CD4-positive, alpha-beta T cell (primary cell): ENCODE measurements at regions not wholly inside any gene's neighbourhood (a gene's known extent, or its start where the extent isn't known, plus 50 kb on each side); places are given as distances from the start of the nearest gene placed in this dataset.

Experiments used
- ATAC-seq: fragments of 200-7000 bp; cut with Tn5 transposase; one replicate; pipeline ENCODE4 v1.10.0; 2022; ENCODE audit warnings: mild to moderate bottlenecking; ENCODE audit not compliant: poor library complexity
- CTCF ChIA-PET: fragments of 350-600 bp; sonication (Branson Sonifier 250); formaldehyde crosslinking; loops from one replicate; lab custom pipeline; 2021; ENCODE audit warnings: antibody characterized with exemption, inconsistent platforms; lab: Charles Lee
- POLR2A ChIA-PET: fragments of 350-600 bp; sonication (Branson Sonifier 250); formaldehyde crosslinking; loops from one replicate; lab custom pipeline; 2021; ENCODE audit warnings: antibody characterized with exemption, inconsistent platforms; lab: Charles Lee
- DNase-seq, 14 experiments: peaks; one replicate each; pipeline ENCODE4 v3.0.0-alpha.2; 2013 to 2020; ENCODE audit warnings: mixed read lengths in 2 of 14
- H3K27ac ChIP-seq, 2 donors: one replicate each; pipeline versions ENCODE4 v1.5.1 to v1.7.0; 2013; ENCODE audit warnings: low read length in 2 of 2, low read depth in 1 of 2, mild to moderate bottlenecking in 1 of 2
- H3K27me3 ChIP-seq, 2 experiments: 1 replicate in 1 of 2; 2 replicates in 1 of 2; pipeline versions ENCODE4 v1.6.1 to v1.7.0; 2013; ENCODE audit warnings: low read length in 2 of 2, control low read depth in 1 of 2, mild to moderate bottlenecking in 1 of 2, moderate library complexity in 1 of 2; ENCODE audit not compliant: insufficient read depth in 2 of 2, control insufficient read depth in 1 of 2
- H3K36me3 ChIP-seq: one replicate; pipeline ENCODE4 v1.6.1; 2013; ENCODE audit warnings: low read length, control low read depth; ENCODE audit not compliant: insufficient read depth
- H3K4me1 ChIP-seq: one replicate; pipeline ENCODE4 v1.6.1; 2013; ENCODE audit warnings: low read length, control low read depth; ENCODE audit not compliant: insufficient read depth
- H3K4me3 ChIP-seq: one replicate; pipeline ENCODE4 v1.5.1; 2013; ENCODE audit warnings: mild to moderate bottlenecking, low read length, moderate library complexity
- H3K9me3 ChIP-seq, 2 experiments: 1 replicate in 1 of 2; 2 replicates in 1 of 2; pipeline versions ENCODE4 v1.6.1 to v1.7.0; 2013; ENCODE audit warnings: low read length in 2 of 2, mild to moderate bottlenecking in 2 of 2, control low read depth in 1 of 2, moderate library complexity in 1 of 2; ENCODE audit not compliant: control insufficient read depth in 1 of 2, insufficient read depth in 1 of 2
- H3K27ac Mint-ChIP-seq: one replicate; pipeline ENCODE4 v1.8.0; 2020; ENCODE audit warnings: mixed read lengths
- H3K27me3 Mint-ChIP-seq: one replicate; pipeline ENCODE4 v1.8.0; 2021; ENCODE audit warnings: mixed read lengths
- H3K36me3 Mint-ChIP-seq: one replicate; pipeline ENCODE4 v1.8.0; 2021; ENCODE audit warnings: low read depth, mixed read lengths
- H3K4me1 Mint-ChIP-seq: one replicate; pipeline ENCODE4 v1.8.0; 2021; ENCODE audit warnings: low read depth, mixed read lengths
- H3K4me3 Mint-ChIP-seq: one replicate; pipeline ENCODE4 v1.8.0; 2020; ENCODE audit warnings: mild to moderate bottlenecking, mixed read lengths
- H3K9me3 Mint-ChIP-seq: one replicate; pipeline ENCODE4 v1.8.0; 2020; ENCODE audit warnings: mixed read lengths
- intact Hi-C, 2 experiments: fragments of 100-400 bp; cut with DNase I in 1 of 2; cut with micrococcal nuclease in 1 of 2; formaldehyde crosslinking; loops; one replicate each; pipeline versions ENCODE4 v1.15.1 to v1.9.0; 2023 to 2025; cut with DNase I, micrococcal nuclease
- TF ChIP-seq, protein P1 (sequence below): fragments of 200-600 bp; IDR thresholded peaks from one replicate; pipeline ENCODE4 v1.8.0; 2022; ENCODE audit warnings: antibody characterized with exemption, mild to moderate bottlenecking

DNA sequence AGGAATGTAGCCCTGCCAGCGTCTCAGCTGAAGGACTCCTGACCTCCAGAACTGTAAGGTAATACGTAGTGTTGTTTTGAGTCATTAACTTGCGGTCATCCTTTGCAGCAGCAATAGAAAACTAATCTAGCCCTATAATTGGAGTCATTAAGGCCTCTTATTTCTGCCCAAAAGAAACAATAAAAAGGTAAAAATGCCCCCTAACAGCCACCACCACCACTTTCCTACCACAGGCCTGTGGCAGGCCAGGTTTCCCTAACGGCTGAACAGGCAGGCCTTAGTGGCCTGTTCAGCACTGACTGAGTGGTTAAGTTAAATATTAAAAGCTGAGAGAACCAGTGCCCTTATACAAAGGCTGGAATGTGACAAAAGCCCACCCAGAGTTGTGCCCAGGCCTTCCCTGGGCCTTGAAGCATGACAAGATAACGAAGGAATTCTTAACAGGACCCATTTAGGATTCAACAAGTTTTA is 286.5 kb upstream of the ERCC4 start:
- Histone ChIP-seq H3K4me3 (no peak overlapping the region), H3K27ac (no peak overlapping the region), H3K27me3 (no peaks in the 10 kb centered on the region), H3K36me3 (no peaks in the 10 kb centered on the region), H3K4me1 (no peaks in the 10 kb centered on the region), H3K9me3 (no peaks in the 10 kb centered on the region)
- DNase-seq, result no peak
- Mint-ChIP-seq H3K4me1 (no peaks in the 10 kb centered on the region), H3K4me3 (no peak overlapping the region), H3K9me3 (peaks cover 2% of the 10 kb centered on the region), H3K36me3 (no peaks in the 10 kb centered on the region), H3K27me3 (no peaks in the 10 kb centered on the region), H3K27ac (no peak overlapping the region)
- ATAC-seq, result no peak
- intact Hi-C loops, result no loop called here
- CTCF ChIA-PET, result no interaction called here
- POLR2A ChIA-PET, result no interaction called here
- TF ChIP-seq, protein P1, sequence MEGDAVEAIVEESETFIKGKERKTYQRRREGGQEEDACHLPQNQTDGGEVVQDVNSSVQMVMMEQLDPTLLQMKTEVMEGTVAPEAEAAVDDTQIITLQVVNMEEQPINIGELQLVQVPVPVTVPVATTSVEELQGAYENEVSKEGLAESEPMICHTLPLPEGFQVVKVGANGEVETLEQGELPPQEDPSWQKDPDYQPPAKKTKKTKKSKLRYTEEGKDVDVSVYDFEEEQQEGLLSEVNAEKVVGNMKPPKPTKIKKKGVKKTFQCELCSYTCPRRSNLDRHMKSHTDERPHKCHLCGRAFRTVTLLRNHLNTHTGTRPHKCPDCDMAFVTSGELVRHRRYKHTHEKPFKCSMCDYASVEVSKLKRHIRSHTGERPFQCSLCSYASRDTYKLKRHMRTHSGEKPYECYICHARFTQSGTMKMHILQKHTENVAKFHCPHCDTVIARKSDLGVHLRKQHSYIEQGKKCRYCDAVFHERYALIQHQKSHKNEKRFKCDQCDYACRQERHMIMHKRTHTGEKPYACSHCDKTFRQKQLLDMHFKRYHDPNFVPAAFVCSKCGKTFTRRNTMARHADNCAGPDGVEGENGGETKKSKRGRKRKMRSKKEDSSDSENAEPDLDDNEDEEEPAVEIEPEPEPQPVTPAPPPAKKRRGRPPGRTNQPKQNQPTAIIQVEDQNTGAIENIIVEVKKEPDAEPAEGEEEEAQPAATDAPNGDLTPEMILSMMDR, result no peak

DNA sequence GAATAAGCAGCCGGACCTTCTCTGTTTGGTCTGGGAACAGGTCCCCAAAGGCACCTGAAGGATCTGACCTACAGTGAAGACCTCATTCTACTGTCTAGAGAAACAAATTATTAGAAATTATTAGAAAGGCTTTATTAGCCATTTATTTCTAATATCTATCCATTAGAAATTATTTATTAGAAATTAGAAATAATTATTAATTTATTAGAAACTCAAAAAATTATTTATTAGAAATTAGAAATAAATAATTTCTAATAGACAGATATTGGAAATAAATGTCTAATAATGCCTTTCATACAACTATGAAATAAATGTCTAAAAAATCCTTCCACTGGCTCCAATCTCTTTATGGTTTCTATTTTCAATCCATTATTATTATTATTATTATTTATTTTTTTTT is 285.7 kb upstream of the ERCC4 start:
- no peaks in the 10 kb centered on the region for H3K36me3 ChIP-seq
- Mint-ChIP-seq H3K9me3 (peaks cover 2% of the 10 kb centered on the region), H3K4me1 (no peaks in the 10 kb centered on the region), H3K4me3 (no peak overlapping the region), H3K27ac (no peak overlapping the region), H3K36me3 (no peaks in the 10 kb centered on the region), H3K27me3 (no peaks in the 10 kb centered on the region)
- ATAC-seq (no peak), DNase-seq (no peak)
- ChIA-PET CTCF (no interaction called here), POLR2A (no interaction called here)
- H3K9me3 ChIP-seq, result peaks cover 0 to 4% of the 10 kb centered on the region in 2 experiments
- H3K4me3 ChIP-seq, result no peak overlapping the region
- intact Hi-C loops, result no loop called here
- no peak overlapping the region for H3K27ac ChIP-seq
- H3K27me3 ChIP-seq, result no peaks in the 10 kb centered on the region
- H3K4me1 ChIP-seq, result no peaks in the 10 kb centered on the region
- TF ChIP-seq, protein P1, result no peak

DNA sequence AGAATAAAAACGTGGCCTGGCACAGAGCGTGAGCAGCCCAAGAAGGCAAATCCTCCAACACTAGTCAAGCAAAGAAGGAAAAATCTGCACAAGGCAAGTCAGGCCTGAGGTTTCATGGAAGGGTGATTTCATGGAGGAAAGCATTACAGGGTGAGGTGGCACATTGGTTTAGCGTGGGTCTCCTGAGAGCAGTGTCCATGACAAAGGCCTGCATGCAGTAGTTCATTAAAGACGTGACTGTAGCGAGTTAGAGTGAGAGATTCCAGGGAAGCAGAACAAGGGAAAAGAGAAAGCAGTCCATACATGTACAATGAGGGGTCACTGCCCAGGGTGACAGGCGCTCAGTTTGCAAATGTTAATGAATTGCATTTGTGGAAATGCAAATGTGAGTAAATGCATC is 285.0 kb upstream of the ERCC4 start:
- H3K9me3 ChIP-seq, result peaks cover 0 to 6% of the 10 kb centered on the region in 2 experiments
- DNase-seq, result no peak
- H3K36me3 ChIP-seq, result no peaks in the 10 kb centered on the region
- ChIA-PET POLR2A (no interaction called here), CTCF (no interaction called here)
- H3K4me1 Mint-ChIP-seq, result no peaks in the 10 kb centered on the region
- no peaks in the 10 kb centered on the region for H3K27me3 ChIP-seq
- TF ChIP-seq, protein P1, result no peak
- no peak for ATAC-seq
- intact Hi-C loops, result no loop called here
- H3K4me1 ChIP-seq, result no peaks in the 10 kb centered on the region
- no peak overlapping the region for H3K4me3 ChIP-seq
- no peaks in the 10 kb centered on the region for H3K27me3 Mint-ChIP-seq
- H3K27ac Mint-ChIP-seq, result no peak overlapping the region
- no peaks in the 10 kb centered on the region for H3K36me3 Mint-ChIP-seq
- H3K4me3 Mint-ChIP-seq, result no peak overlapping the region
- no peak overlapping the region for H3K27ac ChIP-seq
- peaks cover 2% of the 10 kb centered on the region for H3K9me3 Mint-ChIP-seq
